Transverse colon (tissue), 3 donors: ENCODE measurements at regions not wholly inside any gene's neighbourhood (a gene's known extent, or its start where the extent isn't known, plus 50 kb on each side); places are given as distances from the start of the nearest gene placed in this dataset.

Experiments
- POLR2A ChIP-seq: fragments of 450-650 bp; IDR thresholded peaks from one replicate; pipeline ENCODE4 v1.6.1; 2016; ENCODE audit warnings: antibody characterized with exemption, mild to moderate bottlenecking, moderate library complexity
- TF ChIP-seq, protein P1 (sequence below), 5 experiments: fragments of 200-600 bp in 3 of 5; fragments of 450-650 bp in 2 of 5; sonication (generic) in 3 of 5; IDR thresholded peaks; 1 replicate in 2 of 5; 2 replicates in 3 of 5; pipeline ENCODE4 v1.5.1; 2016 to 2017; ENCODE audit warnings: antibody characterized with exemption in 5 of 5, inconsistent platforms in 3 of 5, mild to moderate bottlenecking in 2 of 5, moderate library complexity in 1 of 5

DNA sequence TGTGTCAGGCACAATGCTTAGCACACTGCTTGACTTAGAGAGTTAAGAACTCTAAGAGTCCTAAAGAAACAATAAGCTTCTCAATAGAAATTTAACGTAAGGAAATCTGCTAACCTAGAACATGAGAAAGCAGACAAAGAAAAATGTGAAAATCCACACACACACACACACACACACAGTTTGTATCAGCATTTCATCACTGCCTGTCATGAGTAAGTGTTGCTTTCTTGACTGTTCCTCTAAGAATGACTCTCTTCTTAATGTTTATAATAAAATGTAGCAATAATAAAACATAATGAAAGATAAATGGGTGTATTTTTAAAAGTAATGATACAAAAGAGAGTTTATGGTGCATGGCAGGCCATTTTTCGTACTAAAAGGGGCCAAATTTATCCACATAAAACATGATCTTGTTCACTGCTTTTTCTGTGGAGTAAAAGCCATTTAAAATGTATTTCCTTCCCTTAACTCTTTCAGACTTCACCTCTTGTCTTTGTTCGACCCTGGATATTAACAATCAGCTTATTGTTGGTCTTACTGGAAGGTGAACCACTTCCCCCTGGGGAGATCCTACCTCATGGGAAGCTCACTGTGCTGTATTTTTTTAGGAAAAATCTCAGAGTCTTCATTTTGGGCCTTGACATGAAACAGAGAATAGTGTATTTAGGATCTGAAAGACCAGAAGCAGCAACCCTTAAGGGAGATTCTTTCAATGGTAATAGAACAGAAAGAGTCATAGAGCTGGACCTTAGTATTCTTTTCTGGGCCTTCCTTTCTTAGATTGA lies 107.3 kb upstream of the ANKRD55 start:
- no peak for TF ChIP-seq POLR2A
- TF ChIP-seq, protein P1, sequence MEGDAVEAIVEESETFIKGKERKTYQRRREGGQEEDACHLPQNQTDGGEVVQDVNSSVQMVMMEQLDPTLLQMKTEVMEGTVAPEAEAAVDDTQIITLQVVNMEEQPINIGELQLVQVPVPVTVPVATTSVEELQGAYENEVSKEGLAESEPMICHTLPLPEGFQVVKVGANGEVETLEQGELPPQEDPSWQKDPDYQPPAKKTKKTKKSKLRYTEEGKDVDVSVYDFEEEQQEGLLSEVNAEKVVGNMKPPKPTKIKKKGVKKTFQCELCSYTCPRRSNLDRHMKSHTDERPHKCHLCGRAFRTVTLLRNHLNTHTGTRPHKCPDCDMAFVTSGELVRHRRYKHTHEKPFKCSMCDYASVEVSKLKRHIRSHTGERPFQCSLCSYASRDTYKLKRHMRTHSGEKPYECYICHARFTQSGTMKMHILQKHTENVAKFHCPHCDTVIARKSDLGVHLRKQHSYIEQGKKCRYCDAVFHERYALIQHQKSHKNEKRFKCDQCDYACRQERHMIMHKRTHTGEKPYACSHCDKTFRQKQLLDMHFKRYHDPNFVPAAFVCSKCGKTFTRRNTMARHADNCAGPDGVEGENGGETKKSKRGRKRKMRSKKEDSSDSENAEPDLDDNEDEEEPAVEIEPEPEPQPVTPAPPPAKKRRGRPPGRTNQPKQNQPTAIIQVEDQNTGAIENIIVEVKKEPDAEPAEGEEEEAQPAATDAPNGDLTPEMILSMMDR (IDR thresholded peaks at IDR 0.05): no peak
